ENCODE measurements at regions not wholly inside any gene's neighbourhood (a gene's known extent, or its start where the extent isn't known, plus 50 kb on each side); places are given as distances from the start of the nearest gene placed in this dataset.

- no peak for DNase-seq (ENCODE audit: low spot score)
Observed at GRCh38 chr22:34743110-34743751, 322.7 kb upstream of the ISX start.

GRCh38 chr22:34760276-34761008, 305.5 kb upstream of the ISX start:
- DNase-seq (ENCODE audit: low spot score) = no peak

- no peak for DNase-seq (ENCODE audit: low spot score)
Observed at GRCh38 chr22:34761111-34761510, 304.8 kb upstream of the ISX start.

GRCh38 chr22:34763496-34763895, 302.5 kb upstream of the ISX start:
- no peak for DNase-seq (ENCODE audit: low spot score)

GRCh38 chr22:34765115-34765514, 300.8 kb upstream of the ISX start:
- no peak for DNase-seq (ENCODE audit: low spot score)

- no peak for DNase-seq (ENCODE audit: low spot score)
Observed at GRCh38 chr22:34769361-34769760, 296.6 kb upstream of the ISX start.

GRCh38 chr22:34776817-34777216, 289.1 kb upstream of the ISX start:
- no peak for DNase-seq (ENCODE audit: low spot score)

GRCh38 chr22:34781681-34782080, 284.3 kb upstream of the ISX start:
- no peak for DNase-seq (ENCODE audit: low spot score)

- DNase-seq (ENCODE audit: low spot score) = no peak
Observed at GRCh38 chr22:34783436-34783835, 282.5 kb upstream of the ISX start.

GRCh38 chr22:34784056-34784455, 281.9 kb upstream of the ISX start:
- DNase-seq (ENCODE audit: low spot score) = no peak

- no peak for DNase-seq (ENCODE audit: low spot score)
Observed at GRCh38 chr22:34797826-34798225, 268.1 kb upstream of the ISX start.

- DNase-seq (ENCODE audit: low spot score) = no peak
Observed at GRCh38 chr22:34798605-34799004, 267.4 kb upstream of the ISX start.

- no peak for DNase-seq (ENCODE audit: low spot score)
Observed at GRCh38 chr22:34800260-34800980, 265.5 kb upstream of the ISX start.

- no peak for DNase-seq (ENCODE audit: low spot score)
Observed at GRCh38 chr22:34801221-34801620, 264.7 kb upstream of the ISX start.

GRCh38 chr22:34804091-34804490, 261.9 kb upstream of the ISX start:
- no peak for DNase-seq (ENCODE audit: low spot score)

- DNase-seq (ENCODE audit: low spot score) = peak; percentile 16
Observed at GRCh38 chr22:34804604-34805003, 261.4 kb upstream of the ISX start.

GRCh38 chr22:34805771-34806170, 260.2 kb upstream of the ISX start:
- no peak for DNase-seq (ENCODE audit: low spot score)

- no peak for DNase-seq (ENCODE audit: low spot score)
Observed at GRCh38 chr22:34808618-34809017, 257.3 kb upstream of the ISX start.

- no peak for DNase-seq (ENCODE audit: low spot score)
Observed at GRCh38 chr22:34812631-34813030, 253.3 kb upstream of the ISX start.

GRCh38 chr22:34814260-34815025, 251.5 kb upstream of the ISX start:
- DNase-seq (ENCODE audit: low spot score) = no peak

GRCh38 chr22:34829485-34829884, 236.5 kb upstream of the ISX start:
- no peak for DNase-seq (ENCODE audit: low spot score)

GRCh38 chr22:34834059-34834458, 231.9 kb upstream of the ISX start:
- DNase-seq (ENCODE audit: low spot score) = no peak
